Body of pancreas (tissue), 4 donors: ENCODE measurements at regions not wholly inside any gene's neighbourhood (a gene's known extent, or its start where the extent isn't known, plus 50 kb on each side); places are given as distances from the start of the nearest gene placed in this dataset.

ENCODE experiments used
- CTCF ChIP-seq, 7 experiments: fragments of 450-650 bp in 4 of 7; fragments of 200-600 bp in 3 of 7; sonication (generic) in 3 of 7; IDR thresholded peaks; one replicate each; pipeline ENCODE4 v1.5.1; 2016 to 2019; ENCODE audit warnings: antibody characterized with exemption in 7 of 7
- POLR2A ChIP-seq, 3 donors: fragments of 450-650 bp; IDR thresholded peaks; one replicate each; pipeline ENCODE4 v1.6.1; 2016; ENCODE audit warnings: antibody characterized with exemption in 3 of 3, mild to moderate bottlenecking in 2 of 3

- no peak for TF ChIP-seq CTCF (IDR thresholded peaks at IDR 0.05)
- no peak for TF ChIP-seq POLR2A (IDR thresholded peaks at IDR 0.05)
Observed at GRCh38 chr10:111885046-111885445, 298.5 kb downstream of the GPAM start.
